ENCODE measurements at regions not wholly inside any gene's neighbourhood (a gene's known extent, or its start where the extent isn't known, plus 50 kb on each side); places are given as distances from the start of the nearest gene placed in this dataset.

GRCh38 chr3:162142511-162142910, 645.9 kb downstream of the OTOL1 start:
- TF ChIP-seq CTCF (IDR thresholded peaks at IDR 0.05) (no peak), NFE2L2 (conservative IDR thresholded peaks at IDR 0.05; ENCODE audit: low read length) (no peak), POLR2AphosphoS2 (conservative IDR thresholded peaks at IDR 0.05; ENCODE audit: low read length) (no peak)

Data from A549 (cell line).